ENCODE measurements at regions not wholly inside any gene's neighbourhood (a gene's known extent, or its start where the extent isn't known, plus 50 kb on each side); places are given as distances from the start of the nearest gene placed in this dataset.

DNA sequence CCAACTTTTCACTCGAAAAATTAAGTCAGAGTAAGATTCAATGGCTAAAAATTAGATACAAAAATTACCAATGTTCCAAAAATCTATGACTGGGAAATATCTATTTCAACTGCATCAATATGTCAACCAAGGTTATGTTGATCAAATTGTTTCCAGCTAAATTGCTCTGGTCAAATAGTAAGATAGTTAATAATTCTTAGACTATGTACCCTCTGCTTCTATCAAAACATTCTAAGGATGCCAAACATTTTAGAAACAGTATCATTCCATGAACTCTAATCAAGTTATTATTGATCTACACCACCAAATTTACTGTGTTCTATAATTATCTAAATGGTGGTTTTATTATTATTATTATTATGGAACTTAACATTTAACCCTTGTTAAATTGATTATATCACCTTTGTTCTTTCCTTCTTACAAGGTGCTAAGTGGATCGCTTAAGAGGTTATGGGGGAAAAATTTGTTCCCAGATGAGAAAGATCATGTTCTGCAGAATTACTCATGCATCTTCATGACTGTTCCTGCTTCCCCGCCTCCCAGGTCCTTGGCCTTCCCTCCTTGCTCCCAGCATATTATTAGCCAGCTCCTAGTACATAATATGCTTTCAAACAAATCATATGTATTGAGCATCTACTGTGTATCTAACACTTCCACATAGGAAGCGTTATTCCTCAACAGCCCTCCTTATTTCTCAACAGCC, 240.5 kb upstream of the KRR1 start:
- TF ChIP-seq, protein P1, sequence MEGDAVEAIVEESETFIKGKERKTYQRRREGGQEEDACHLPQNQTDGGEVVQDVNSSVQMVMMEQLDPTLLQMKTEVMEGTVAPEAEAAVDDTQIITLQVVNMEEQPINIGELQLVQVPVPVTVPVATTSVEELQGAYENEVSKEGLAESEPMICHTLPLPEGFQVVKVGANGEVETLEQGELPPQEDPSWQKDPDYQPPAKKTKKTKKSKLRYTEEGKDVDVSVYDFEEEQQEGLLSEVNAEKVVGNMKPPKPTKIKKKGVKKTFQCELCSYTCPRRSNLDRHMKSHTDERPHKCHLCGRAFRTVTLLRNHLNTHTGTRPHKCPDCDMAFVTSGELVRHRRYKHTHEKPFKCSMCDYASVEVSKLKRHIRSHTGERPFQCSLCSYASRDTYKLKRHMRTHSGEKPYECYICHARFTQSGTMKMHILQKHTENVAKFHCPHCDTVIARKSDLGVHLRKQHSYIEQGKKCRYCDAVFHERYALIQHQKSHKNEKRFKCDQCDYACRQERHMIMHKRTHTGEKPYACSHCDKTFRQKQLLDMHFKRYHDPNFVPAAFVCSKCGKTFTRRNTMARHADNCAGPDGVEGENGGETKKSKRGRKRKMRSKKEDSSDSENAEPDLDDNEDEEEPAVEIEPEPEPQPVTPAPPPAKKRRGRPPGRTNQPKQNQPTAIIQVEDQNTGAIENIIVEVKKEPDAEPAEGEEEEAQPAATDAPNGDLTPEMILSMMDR (IDR thresholded peaks at IDR 0.05), result no peak
- TF ChIP-seq RAD21 (IDR thresholded peaks at IDR 0.05; ENCODE audit: low read length), result no peak
- no peak for TF ChIP-seq GABPA (IDR thresholded peaks at IDR 0.05; ENCODE audit: low read depth)
- no peak for TF ChIP-seq TCF12 (IDR thresholded peaks at IDR 0.05)
- TF ChIP-seq EZH2phosphoT487 (IDR thresholded peaks at IDR 0.05; ENCODE audit: borderline replicate concordance, low read depth), result no peak
- TF ChIP-seq, protein P2, sequence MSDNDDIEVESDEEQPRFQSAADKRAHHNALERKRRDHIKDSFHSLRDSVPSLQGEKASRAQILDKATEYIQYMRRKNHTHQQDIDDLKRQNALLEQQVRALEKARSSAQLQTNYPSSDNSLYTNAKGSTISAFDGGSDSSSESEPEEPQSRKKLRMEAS (IDR thresholded peaks at IDR 0.05; ENCODE audit: low read depth), result no peak
- TF ChIP-seq EP300 (IDR thresholded peaks at IDR 0.05; ENCODE audit: borderline replicate concordance in 1 of 2, low read depth in 1 of 2, low read length in 1 of 2), result no peak
- TF ChIP-seq NFIC (IDR thresholded peaks at IDR 0.05; ENCODE audit: borderline replicate concordance), result no peak
- no peak for TF ChIP-seq SMC3 (IDR thresholded peaks at IDR 0.05; ENCODE audit: low read depth, low read length)
